ENCODE measurements at regions not wholly inside any gene's neighbourhood (a gene's known extent, or its start where the extent isn't known, plus 50 kb on each side); places are given as distances from the start of the nearest gene placed in this dataset.

- no peak for TF ChIP-seq CTCF (IDR thresholded peaks at IDR 0.05; ENCODE audit: insufficient read depth, low read length, severe bottlenecking)
- Histone ChIP-seq H3K27me3 (ENCODE audit: control insufficient read depth, insufficient read depth, low read length) (no peaks in the 10 kb centered on the region), H3K4me3 (ENCODE audit: low read depth, low read length) (no peak overlapping the region), H3K36me3 (ENCODE audit: control insufficient read depth, insufficient read depth, low read length) (no peaks in the 10 kb centered on the region)
- FAIRE-seq: no peak
- DNase-seq (ENCODE audit: low read depth): no peak
Observed at GRCh38 chr12:5185435-5186069, 141.9 kb downstream of the KCNA5 start.

- no peak overlapping the region for H3K4me3 ChIP-seq (ENCODE audit: low read depth, low read length)
- TF ChIP-seq CTCF (IDR thresholded peaks at IDR 0.05; ENCODE audit: insufficient read depth, low read length, severe bottlenecking): no peak
- no peaks in the 10 kb centered on the region for H3K36me3 ChIP-seq (ENCODE audit: control insufficient read depth, insufficient read depth, low read length)
- FAIRE-seq: no peak
- no peak for DNase-seq (ENCODE audit: low read depth)
- no peaks in the 10 kb centered on the region for H3K27me3 ChIP-seq (ENCODE audit: control insufficient read depth, insufficient read depth, low read length)
Observed at GRCh38 chr12:5186715-5187114, 143.0 kb downstream of the KCNA5 start.

GRCh38 chr12:5187136-5187535 is 143.5 kb downstream of the KCNA5 start:
- DNase-seq (ENCODE audit: low read depth) (no peak), FAIRE-seq (no peak)
- Histone ChIP-seq H3K4me3 (ENCODE audit: low read depth, low read length) (no peak overlapping the region), H3K27me3 (ENCODE audit: control insufficient read depth, insufficient read depth, low read length) (no peaks in the 10 kb centered on the region), H3K36me3 (ENCODE audit: control insufficient read depth, insufficient read depth, low read length) (no peaks in the 10 kb centered on the region)
- TF ChIP-seq CTCF (IDR thresholded peaks at IDR 0.05; ENCODE audit: insufficient read depth, low read length, severe bottlenecking): no peak

DNA sequence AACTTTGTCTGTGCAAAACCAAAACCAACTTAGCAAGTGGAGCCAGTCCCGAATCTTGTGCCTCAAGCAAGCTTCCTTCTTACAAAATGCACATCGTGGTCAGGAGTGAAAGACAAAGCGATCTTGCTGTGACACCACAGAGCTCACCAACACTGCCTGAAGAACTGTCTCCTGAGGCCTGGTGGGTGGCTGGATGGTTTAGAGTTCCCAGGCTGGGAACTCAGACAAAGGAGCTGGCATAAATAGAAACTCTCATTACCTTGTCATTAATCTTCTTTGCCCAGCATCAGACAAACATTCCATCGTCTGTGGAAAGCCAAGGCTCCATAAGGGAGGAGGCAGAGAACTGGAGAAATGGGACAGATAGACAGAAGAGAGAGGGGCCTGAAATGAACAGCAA is 144.8 kb downstream of the KCNA5 start:
- no peak for TF ChIP-seq CTCF (IDR thresholded peaks at IDR 0.05; ENCODE audit: insufficient read depth, low read length, severe bottlenecking)
- no peak for DNase-seq (ENCODE audit: low read depth)
- Histone ChIP-seq H3K36me3 (ENCODE audit: control insufficient read depth, insufficient read depth, low read length) (no peaks in the 10 kb centered on the region), H3K4me3 (ENCODE audit: low read depth, low read length) (no peak overlapping the region), H3K27me3 (ENCODE audit: control insufficient read depth, insufficient read depth, low read length) (no peaks in the 10 kb centered on the region)
- FAIRE-seq: no peak

DNA sequence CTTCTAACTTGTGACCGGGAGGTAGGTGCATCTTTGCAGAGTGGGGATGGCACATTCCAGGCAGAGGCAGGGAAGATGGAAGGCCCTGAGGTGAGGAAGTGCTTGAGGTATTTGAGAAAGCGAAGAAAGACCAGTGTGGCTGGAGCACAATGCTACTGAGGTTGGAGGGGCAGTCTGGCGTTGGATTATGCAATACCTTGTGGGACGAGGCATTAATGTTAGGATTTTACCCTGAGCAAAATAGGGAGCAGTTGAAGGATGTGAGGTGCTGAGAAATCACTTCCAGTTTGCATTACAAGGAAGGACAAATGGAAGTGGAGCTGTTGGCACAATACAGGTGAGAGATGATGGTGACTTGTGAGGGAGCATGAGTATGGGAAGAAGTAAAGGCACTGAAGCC is 145.5 kb downstream of the KCNA5 start:
- Histone ChIP-seq H3K4me3 (ENCODE audit: low read depth, low read length) (no peak overlapping the region), H3K27me3 (ENCODE audit: control insufficient read depth, insufficient read depth, low read length) (no peaks in the 10 kb centered on the region), H3K36me3 (ENCODE audit: control insufficient read depth, insufficient read depth, low read length) (no peaks in the 10 kb centered on the region)
- no peak for TF ChIP-seq CTCF (IDR thresholded peaks at IDR 0.05; ENCODE audit: insufficient read depth, low read length, severe bottlenecking)
- FAIRE-seq: peak; percentile 81
- no peak for DNase-seq (ENCODE audit: low read depth)
